ENCODE measurements at regions not wholly inside any gene's neighbourhood (a gene's known extent, or its start where the extent isn't known, plus 50 kb on each side); places are given as distances from the start of the nearest gene placed in this dataset.

GRCh38 chr5:62199792-62200716, 106.0 kb upstream of the KIF2A start:
- TF ChIP-seq POLR2A (IDR thresholded peaks at IDR 0.05; ENCODE audit: low read depth, low read length) (no peak), POLR2AphosphoS5 (IDR thresholded peaks at IDR 0.05; ENCODE audit: low read depth, low read length) (no peak)
